Right ventricle myocardium superior (tissue), 1 donor: ENCODE measurements at regions not wholly inside any gene's neighbourhood (a gene's known extent, or its start where the extent isn't known, plus 50 kb on each side); places are given as distances from the start of the nearest gene placed in this dataset.

Experiments
- ATAC-seq: fragments of 200-7000 bp; cut with Tn5 transposase; one replicate; pipeline ENCODE4 v1.9.1; 2020; ENCODE audit warnings: mild to moderate bottlenecking; ENCODE audit not compliant: poor library complexity
- DNase-seq: peaks from one replicate; pipeline ENCODE4 v3.0.0-alpha.2; 2020
- intact Hi-C: fragments of 100-400 bp; cut with DNase I; formaldehyde crosslinking; loops from one replicate; pipeline ENCODE4 v1.11.2; 2022
- donor health status: DM: no; HTN: yes; CAD: no; lungs with severe emphysema.

DNA sequence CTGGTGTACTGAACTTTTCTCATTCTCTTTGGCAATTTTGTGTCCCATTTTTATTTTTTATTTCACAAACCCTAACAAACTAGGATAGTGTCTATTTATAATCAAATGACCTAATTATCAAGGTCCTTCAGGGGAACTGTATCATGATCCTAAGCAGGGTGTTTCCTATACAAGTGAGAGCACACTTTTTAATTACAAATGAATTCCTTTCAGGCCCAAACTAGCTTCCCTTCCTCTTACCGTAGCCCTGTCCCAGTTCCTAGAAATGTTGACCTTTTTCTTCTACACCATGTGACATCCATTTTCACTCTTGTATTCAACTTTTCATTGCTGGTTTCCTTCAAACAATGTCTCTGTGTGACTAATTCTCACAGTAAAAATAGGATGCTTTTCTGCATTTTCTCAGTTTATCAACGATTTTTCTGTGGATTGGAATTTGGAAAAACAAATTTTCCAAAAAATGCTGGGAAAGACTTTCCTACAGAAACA is 411.4 kb downstream of the CCDC91 start:
- intact Hi-C loops: no loop called here
- ATAC-seq (no peak), DNase-seq (no peak)

DNA sequence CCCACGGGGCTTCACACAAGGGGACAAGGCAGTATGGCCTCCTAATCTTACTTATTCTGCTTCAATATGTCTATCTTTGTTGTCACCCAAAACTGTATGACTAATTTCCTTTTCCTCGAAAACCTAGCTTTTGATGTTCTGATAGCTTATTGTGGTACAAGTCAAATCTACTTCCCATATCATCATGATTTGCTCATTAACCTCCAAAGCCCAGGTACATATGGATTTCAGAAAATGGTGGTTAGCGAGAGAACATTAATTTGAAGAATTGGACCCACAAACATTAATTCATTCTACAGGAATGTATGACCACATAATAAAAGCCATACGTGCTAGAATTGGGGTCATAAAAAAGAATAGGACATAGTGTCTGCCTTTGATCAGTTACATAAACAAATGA is 412.5 kb downstream of the CCDC91 start:
- intact Hi-C loops: no loop called here
- DNase-seq: no peak
- no peak for ATAC-seq

GRCh38 chr12:28603239-28603638 is 413.0 kb downstream of the CCDC91 start:
- ATAC-seq: no peak
- intact Hi-C loops: no loop called here
- DNase-seq: no peak

GRCh38 chr12:28603801-28604200 is 413.5 kb downstream of the CCDC91 start:
- ATAC-seq (no peak), DNase-seq (no peak)
- intact Hi-C loops: no loop called here

GRCh38 chr12:28604240-28604639 is 414.0 kb downstream of the CCDC91 start:
- no peak for ATAC-seq
- intact Hi-C loops: no loop called here
- no peak for DNase-seq

DNA sequence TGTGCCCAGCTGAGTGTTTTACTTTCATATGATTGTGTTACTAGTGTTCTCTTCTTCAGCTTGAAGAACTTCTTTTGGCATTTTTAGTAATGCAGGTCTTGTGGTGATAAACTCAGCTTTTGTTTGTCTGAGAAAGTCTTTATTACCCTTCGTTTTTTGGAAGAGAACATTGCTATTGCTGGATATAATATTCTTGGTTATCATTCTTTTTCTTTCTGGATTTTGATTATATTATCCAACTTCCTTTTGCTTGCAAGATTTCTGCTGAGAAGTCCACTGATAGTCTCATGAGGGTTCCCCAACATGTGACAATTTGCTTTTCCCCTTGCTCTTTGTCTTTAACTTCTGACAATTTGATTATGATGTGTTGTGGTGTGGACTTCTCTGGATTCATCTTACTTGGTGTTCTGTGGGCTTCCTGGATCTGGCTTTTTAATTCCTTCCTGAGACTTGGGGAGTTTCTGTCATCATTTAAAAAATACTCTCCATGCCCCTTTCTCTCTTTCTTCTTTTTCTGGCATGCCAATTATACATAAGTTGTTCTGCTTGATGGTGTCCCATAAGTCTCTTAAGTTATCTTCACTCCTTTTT is 416.8 kb downstream of the CCDC91 start:
- ATAC-seq (no peak), DNase-seq (no peak)
- intact Hi-C loops: no loop called here

- DNase-seq: no peak
- ATAC-seq: no peak
- intact Hi-C loops: no loop called here
These were observed 420.3 kb downstream of the CCDC91 start for GRCh38 chr12:28610401-28611114.

GRCh38 chr12:28611115-28611435 is 420.8 kb downstream of the CCDC91 start:
- DNase-seq (no peak), ATAC-seq (no peak)
- intact Hi-C loops: no loop called here

DNA sequence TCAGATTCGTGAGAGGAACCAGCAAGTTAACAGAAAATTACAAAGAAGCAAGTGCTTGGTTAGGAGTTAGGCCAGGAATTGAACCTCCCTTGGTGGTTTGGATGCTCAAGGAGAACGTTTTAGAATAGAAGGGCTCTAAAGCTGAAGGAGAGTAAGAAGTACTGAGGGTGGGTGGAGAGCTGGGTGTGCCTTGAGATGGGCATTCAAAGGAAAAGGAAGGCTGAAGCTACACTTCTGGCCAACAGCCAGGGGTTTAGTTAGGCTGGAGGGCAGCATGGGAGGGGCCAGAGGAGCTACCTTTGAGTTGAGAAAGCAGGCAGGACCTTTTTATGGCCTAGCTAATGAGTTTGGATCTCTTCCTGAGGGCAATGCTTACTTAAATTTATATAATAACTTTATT is 421.2 kb downstream of the CCDC91 start:
- intact Hi-C loops: no loop called here
- no peak for DNase-seq
- no peak for ATAC-seq

- no peak for DNase-seq
- intact Hi-C loops: no loop called here
- ATAC-seq: no peak
These were observed 427.9 kb downstream of the CCDC91 start for GRCh38 chr12:28618171-28618570.

GRCh38 chr12:28618772-28619171 is 428.5 kb downstream of the CCDC91 start:
- no peak for DNase-seq
- no peak for ATAC-seq
- intact Hi-C loops: no loop called here

- ATAC-seq (no peak), DNase-seq (no peak)
- intact Hi-C loops: no loop called here
These were observed 430.0 kb downstream of the CCDC91 start for GRCh38 chr12:28620281-28620680.

GRCh38 chr12:28622406-28622805 is 432.1 kb downstream of the CCDC91 start:
- intact Hi-C loops: no loop called here
- ATAC-seq (no peak), DNase-seq (no peak)

DNA sequence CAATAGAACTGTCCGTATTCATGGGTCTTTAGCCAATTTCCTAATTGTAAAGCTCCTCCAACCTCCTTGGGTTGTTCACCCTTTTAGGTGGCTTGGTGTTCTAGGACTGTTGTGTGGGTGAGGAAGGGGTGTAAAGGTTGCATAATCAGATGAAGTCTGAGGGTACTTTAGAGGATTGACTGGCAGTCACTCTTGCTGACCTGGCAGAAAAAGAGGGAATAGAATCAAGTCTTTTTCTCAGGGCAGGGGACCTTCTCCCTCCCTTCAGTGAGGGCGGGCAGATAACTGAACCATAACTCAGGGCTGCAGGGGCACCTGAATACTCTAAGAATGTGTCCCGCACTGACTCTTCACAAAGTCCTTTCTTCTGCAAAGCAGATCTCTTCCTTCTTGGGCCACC is 436.2 kb downstream of the CCDC91 start:
- no peak for DNase-seq
- intact Hi-C loops: no loop called here
- no peak for ATAC-seq

GRCh38 chr12:28629691-28630090 is 439.4 kb downstream of the CCDC91 start:
- ATAC-seq: no peak

GRCh38 chr12:28631831-28632230 is 441.6 kb downstream of the CCDC91 start:
- no peak for DNase-seq
- no peak for ATAC-seq
- intact Hi-C loops: no loop called here

More at GRCh38 chr12:28629691-28630090, 439.4 kb downstream of the CCDC91 start:
- intact Hi-C loops: no loop called here
- no peak for DNase-seq

DNA sequence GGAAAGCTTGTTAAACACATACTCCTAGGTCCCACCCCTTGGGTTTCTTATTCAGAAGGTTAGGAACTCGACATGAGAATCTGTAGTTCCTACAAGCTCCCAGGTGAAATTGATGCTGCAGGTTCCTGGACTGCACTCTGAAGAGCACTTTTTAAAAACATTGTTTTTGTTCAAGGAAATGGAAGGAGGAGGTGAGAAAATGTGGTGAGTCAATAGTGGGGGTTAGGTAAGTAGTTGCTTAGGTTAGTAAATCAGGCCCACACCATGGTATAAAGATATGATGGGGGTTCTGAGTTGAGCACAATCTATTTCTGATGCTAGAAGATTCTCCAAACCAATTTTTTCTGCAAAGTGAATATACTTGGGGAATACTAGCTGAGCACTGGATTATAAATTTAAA is 450.3 kb downstream of the CCDC91 start:
- no peak for DNase-seq
- ATAC-seq: no peak
- intact Hi-C loops: no loop called here

DNA sequence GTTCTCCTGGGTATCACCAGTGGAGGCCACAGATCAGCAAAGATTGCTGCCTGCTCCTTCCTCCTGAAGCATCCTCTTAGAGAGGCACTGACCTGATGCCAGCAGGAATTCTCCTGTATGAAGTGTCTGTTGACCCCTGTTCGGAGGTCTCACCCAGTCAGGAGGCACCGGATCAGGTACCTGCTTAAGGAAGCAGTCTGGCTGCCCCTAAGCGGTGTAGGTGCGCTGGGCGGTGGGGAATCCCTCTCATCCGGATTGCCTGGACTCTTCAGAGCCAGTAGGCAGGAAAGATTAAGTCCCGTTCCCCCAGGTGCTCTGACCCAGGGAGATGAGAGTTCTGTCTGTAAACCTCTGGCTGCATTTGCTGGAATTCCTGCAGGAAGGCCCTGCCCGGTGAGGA is 455.2 kb downstream of the CCDC91 start:
- no peak for DNase-seq
- ATAC-seq: no peak
- intact Hi-C loops: no loop called here

DNA sequence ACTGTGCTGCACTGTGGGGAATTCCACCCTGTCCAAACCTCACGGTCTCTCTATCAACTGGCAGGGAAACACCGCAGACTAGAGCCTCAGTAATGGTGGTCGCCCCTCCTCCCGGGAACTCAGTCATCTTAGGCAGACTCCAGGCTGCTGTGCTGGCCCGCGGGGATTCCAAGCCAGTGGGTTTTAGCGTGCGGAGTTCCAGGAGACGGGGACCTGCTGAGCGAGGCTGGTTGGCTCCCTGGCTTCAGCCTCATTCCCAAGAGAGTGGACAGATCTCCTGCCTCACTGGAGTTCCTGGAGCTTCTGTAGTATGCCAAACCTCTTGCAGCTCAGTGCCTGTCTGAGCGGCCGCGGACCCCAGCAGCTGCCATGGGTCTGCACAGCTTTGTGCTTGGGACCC is 455.6 kb downstream of the CCDC91 start:
- ATAC-seq: no peak
- DNase-seq: no peak
- intact Hi-C loops: no loop called here

DNA sequence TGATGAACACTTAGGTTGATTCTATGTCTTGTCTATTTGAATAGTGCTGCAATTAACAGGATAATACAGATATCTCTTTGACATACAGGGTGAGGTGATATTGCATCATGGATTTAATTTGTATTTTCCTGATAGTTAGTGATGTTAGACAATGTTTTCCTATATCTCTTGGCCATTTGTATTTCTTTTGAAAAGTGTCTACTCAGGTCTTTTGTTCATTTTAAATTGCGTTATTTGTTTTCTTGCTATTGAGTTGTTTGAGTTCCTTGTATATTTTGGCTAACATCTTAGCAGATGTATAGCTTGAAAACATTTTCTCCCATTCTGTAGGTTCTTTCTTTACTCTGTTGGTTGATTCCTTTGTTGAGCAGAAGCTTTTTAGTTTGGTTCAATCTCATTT is 460.6 kb downstream of the CCDC91 start:
- intact Hi-C loops: no loop called here

DNA sequence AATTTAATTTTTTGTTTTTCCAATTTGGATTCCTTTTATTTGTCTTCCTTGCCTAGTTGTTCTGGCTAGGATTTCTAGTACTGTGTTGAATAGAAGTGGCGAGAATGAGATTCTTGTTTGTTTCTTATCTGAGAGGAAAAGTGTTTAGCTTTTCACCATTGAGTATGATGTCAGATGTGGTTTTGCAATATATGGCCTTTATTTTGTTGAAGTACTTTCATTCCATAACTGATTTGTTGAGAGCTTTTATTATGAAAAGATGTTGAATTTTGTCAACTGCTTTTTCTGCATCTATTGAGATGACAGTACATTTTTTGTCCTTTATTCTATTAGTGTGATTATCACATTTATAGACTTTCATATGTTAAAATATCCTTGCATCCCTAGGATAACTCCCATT is 462.0 kb downstream of the CCDC91 start:
- ATAC-seq (no peak), DNase-seq (no peak)
- intact Hi-C loops: no loop called here

More for the DNA sequence above, 460.6 kb downstream of the CCDC91 start:
- DNase-seq: no peak
- ATAC-seq: no peak
